ENCODE measurements at regions not wholly inside any gene's neighbourhood (a gene's known extent, or its start where the extent isn't known, plus 50 kb on each side); places are given as distances from the start of the nearest gene placed in this dataset.

DNA sequence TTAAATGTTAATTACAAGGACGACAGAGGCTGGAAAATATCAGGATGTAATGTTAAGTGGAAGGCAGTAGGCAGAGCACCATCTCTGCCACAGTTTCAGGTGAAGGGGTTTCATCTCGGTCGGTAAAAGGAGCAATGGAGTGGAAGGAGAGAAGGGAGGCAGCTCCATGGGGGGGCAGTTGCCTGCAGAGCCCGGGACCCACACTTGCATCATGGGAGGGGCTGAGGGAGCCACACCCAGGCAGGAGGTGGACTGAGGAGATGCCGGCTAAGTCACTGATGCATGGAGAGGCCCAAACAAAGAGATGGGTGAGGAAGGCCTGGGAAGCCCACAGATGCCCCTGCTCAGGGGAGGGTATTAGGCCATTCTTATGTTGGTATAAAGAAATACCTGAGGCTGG lies 1470.9 kb downstream of the BRD1 start:
- no peak for ATAC-seq

DNA sequence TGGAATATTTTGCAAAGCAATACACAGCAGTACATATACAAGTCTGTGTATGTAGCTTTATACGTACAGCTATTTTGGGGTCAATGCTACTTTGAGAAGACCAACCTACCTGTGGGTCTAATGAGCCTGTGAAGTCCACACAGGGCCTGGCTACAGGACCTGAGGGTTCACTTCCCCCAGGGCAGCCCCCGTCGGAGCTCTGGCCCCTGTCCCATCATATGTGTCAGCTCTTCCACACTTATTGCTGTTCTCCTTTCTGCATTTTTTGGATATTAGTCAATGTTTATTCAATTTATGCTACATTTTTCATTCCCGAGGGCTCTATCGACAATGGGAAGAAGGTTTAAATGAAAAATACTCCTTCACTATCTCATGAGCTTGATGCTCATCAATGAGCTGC lies 1473.6 kb downstream of the BRD1 start:
- TF ChIP-seq ISL1 (CRISPR knock-in tag; IDR thresholded peaks at IDR 0.05) (no peak), BACH2 (CRISPR knock-in tag; IDR thresholded peaks at IDR 0.05; ENCODE audit: borderline replicate concordance) (no peak)
- TF ChIP-seq, protein P1, sequence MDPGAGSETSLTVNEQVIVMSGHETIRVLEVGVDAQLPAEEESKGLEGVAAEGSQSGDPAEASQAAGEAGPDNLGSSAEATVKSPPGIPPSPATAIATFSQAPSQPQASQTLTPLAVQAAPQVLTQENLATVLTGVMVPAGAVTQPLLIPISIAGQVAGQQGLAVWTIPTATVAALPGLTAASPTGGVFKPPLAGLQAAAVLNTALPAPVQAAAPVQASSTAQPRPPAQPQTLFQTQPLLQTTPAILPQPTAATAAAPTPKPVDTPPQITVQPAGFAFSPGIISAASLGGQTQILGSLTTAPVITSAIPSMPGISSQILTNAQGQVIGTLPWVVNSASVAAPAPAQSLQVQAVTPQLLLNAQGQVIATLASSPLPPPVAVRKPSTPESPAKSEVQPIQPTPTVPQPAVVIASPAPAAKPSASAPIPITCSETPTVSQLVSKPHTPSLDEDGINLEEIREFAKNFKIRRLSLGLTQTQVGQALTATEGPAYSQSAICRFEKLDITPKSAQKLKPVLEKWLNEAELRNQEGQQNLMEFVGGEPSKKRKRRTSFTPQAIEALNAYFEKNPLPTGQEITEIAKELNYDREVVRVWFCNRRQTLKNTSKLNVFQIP (CRISPR knock-in tag; IDR thresholded peaks at IDR 0.05; ENCODE audit: borderline replicate concordance, low read depth), result no peak
- TF ChIP-seq, protein P2, sequence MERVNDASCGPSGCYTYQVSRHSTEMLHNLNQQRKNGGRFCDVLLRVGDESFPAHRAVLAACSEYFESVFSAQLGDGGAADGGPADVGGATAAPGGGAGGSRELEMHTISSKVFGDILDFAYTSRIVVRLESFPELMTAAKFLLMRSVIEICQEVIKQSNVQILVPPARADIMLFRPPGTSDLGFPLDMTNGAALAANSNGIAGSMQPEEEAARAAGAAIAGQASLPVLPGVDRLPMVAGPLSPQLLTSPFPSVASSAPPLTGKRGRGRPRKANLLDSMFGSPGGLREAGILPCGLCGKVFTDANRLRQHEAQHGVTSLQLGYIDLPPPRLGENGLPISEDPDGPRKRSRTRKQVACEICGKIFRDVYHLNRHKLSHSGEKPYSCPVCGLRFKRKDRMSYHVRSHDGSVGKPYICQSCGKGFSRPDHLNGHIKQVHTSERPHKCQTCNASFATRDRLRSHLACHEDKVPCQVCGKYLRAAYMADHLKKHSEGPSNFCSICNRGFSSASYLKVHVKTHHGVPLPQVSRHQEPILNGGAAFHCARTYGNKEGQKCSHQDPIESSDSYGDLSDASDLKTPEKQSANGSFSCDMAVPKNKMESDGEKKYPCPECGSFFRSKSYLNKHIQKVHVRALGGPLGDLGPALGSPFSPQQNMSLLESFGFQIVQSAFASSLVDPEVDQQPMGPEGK (CRISPR knock-in tag; IDR thresholded peaks at IDR 0.05; ENCODE audit: borderline replicate concordance), result no peak
- no peak for ATAC-seq

More for the DNA sequence above, 1470.9 kb downstream of the BRD1 start:
- TF ChIP-seq CSDC2 (CRISPR knock-in tag; IDR thresholded peaks at IDR 0.05) (no peak), BACH2 (CRISPR knock-in tag; IDR thresholded peaks at IDR 0.05; ENCODE audit: borderline replicate concordance) (no peak), ISL1 (CRISPR knock-in tag; IDR thresholded peaks at IDR 0.05) (no peak), ZNF565 (CRISPR knock-in tag; conservative IDR thresholded peaks at IDR 0.05; ENCODE audit: low read depth) (no peak), ESRRG (CRISPR knock-in tag; IDR thresholded peaks at IDR 0.05) (no peak), PPARA (CRISPR knock-in tag; IDR thresholded peaks at IDR 0.05; ENCODE audit: borderline replicate concordance) (no peak), ARNTL (CRISPR knock-in tag; IDR thresholded peaks at IDR 0.05; ENCODE audit: borderline replicate concordance, low read depth) (no peak), ZFP30 (CRISPR knock-in tag; IDR thresholded peaks at IDR 0.05) (no peak), ZC3H10 (CRISPR knock-in tag; IDR thresholded peaks at IDR 0.05) (no peak), RARB (CRISPR knock-in tag; IDR thresholded peaks at IDR 0.05) (no peak), SNAI2 (CRISPR knock-in tag; IDR thresholded peaks at IDR 0.05) (no peak), TCF4 (CRISPR knock-in tag; IDR thresholded peaks at IDR 0.05; ENCODE audit: borderline replicate concordance) (no peak)
- TF ChIP-seq, protein P3, sequence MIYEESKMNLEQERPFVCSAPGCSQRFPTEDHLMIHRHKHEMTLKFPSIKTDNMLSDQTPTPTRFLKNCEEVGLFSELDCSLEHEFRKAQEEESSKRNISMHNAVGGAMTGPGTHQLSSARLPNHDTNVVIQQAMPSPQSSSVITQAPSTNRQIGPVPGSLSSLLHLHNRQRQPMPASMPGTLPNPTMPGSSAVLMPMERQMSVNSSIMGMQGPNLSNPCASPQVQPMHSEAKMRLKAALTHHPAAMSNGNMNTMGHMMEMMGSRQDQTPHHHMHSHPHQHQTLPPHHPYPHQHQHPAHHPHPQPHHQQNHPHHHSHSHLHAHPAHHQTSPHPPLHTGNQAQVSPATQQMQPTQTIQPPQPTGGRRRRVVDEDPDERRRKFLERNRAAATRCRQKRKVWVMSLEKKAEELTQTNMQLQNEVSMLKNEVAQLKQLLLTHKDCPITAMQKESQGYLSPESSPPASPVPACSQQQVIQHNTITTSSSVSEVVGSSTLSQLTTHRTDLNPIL (CRISPR knock-in tag; IDR thresholded peaks at IDR 0.05; ENCODE audit: low read depth), result no peak
- TF ChIP-seq, protein P2 (CRISPR knock-in tag; IDR thresholded peaks at IDR 0.05; ENCODE audit: borderline replicate concordance), result no peak

DNA sequence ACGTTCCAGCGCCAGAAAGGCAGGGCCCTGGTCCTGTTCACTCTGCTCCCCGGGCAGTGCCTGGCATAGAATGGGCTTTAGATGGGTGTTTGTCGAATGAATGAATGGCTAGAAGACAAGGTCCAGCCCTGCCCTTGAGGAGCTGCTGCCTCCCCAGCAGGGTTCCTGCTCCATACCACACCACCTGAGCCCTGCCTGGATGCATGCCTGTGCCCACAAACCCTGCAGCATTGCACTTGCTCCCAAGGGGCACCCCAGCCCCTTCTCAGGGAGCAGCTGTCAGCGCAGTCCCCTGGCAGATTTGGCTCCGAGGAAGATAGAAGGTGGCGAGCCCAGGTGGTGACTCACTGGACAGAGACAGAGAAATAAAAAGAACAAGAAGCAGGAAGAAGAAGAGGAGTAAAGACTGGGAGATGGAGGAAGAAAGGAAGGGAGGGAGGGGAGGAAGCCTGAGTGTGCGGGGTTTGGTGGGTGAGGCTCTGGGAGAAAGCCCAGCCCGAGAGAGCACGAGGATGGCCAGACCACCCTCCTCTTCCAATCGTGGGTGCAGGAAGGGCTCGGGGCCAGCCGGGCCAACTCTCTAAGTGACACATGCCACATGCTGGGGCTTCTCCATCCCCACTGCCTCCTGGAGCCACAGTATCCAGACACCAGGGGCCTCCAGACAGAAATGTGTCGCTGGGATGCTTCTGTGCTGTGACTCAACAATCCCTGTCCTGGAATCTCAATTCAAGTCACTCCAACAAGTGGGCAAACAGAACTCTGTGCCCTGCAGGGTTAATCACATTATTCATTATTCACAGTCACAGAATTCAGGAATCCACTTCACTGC lies 1474.3 kb downstream of the BRD1 start:
- TF ChIP-seq OSR1 (CRISPR knock-in tag; IDR thresholded peaks at IDR 0.05) (no peak), ISL1 (CRISPR knock-in tag; IDR thresholded peaks at IDR 0.05) (no peak), RARB (CRISPR knock-in tag; IDR thresholded peaks at IDR 0.05) (no peak), ZNF70 (CRISPR knock-in tag; IDR thresholded peaks at IDR 0.05) (no peak), ARNTL (CRISPR knock-in tag; IDR thresholded peaks at IDR 0.05; ENCODE audit: borderline replicate concordance, low read depth) (no peak), ZFP30 (CRISPR knock-in tag; IDR thresholded peaks at IDR 0.05) (no peak), ZFP3 (CRISPR knock-in tag; IDR thresholded peaks at IDR 0.05) (no peak)
- TF ChIP-seq, protein P3 (CRISPR knock-in tag; IDR thresholded peaks at IDR 0.05; ENCODE audit: low read depth), result no peak
- ATAC-seq, result no peak

Measured in SK-N-SH treated with all-trans-retinoic acid at 6 μM for 48 hours (cell line).